ENCODE measurements at regions not wholly inside any gene's neighbourhood (a gene's known extent, or its start where the extent isn't known, plus 50 kb on each side); places are given as distances from the start of the nearest gene placed in this dataset.
A peak's percentile ranks its signal among the peaks of the same experiment; 100 is the strongest.

- Histone ChIP-seq H3K36me3 (ENCODE audit: low read depth) (no peaks in the 10 kb centered on the region), H3K27me3 (ENCODE audit: insufficient read depth, poor library complexity, severe bottlenecking) (no peaks in the 10 kb centered on the region), H3K9me3 (ENCODE audit: severe bottlenecking) (no peaks in the 10 kb centered on the region), H3K27ac (ENCODE audit: poor library complexity, severe bottlenecking) (no peak overlapping the region), H3K4me3 (ENCODE audit: severe bottlenecking) (no peak overlapping the region), H3K4me1 (ENCODE audit: insufficient read depth, poor library complexity, severe bottlenecking) (no peaks in the 10 kb centered on the region)
- DNase-seq (ENCODE audit: low spot score) (no peak), ATAC-seq (ENCODE audit: low read depth) (peak; percentile 23; the same call in 1 of the 3 replicates)
- TF ChIP-seq CTCF (IDR thresholded peaks at IDR 0.05; ENCODE audit: poor library complexity, severe bottlenecking) = no peak
Observed at GRCh38 chr5:159412284-159413046, 82.2 kb upstream of the IL12B start.

- DNase-seq (ENCODE audit: low spot score) = no peak
- no peaks in the 10 kb centered on the region for H3K27me3 ChIP-seq (ENCODE audit: insufficient read depth, poor library complexity, severe bottlenecking)
- no peaks in the 10 kb centered on the region for H3K4me1 ChIP-seq (ENCODE audit: insufficient read depth, poor library complexity, severe bottlenecking)
- H3K9me3 ChIP-seq (ENCODE audit: severe bottlenecking) = no peaks in the 10 kb centered on the region
- TF ChIP-seq CTCF (IDR thresholded peaks at IDR 0.05; ENCODE audit: poor library complexity, severe bottlenecking) = no peak
- no peak for ATAC-seq (ENCODE audit: low read depth)
- no peak overlapping the region for H3K4me3 ChIP-seq (ENCODE audit: severe bottlenecking)
- H3K36me3 ChIP-seq (ENCODE audit: low read depth) = no peaks in the 10 kb centered on the region
- no peak overlapping the region for H3K27ac ChIP-seq (ENCODE audit: poor library complexity, severe bottlenecking)
Observed at GRCh38 chr5:159414021-159414420, 83.7 kb upstream of the IL12B start.

- Histone ChIP-seq H3K4me3 (ENCODE audit: severe bottlenecking) (no peak overlapping the region), H3K9me3 (ENCODE audit: severe bottlenecking) (no peaks in the 10 kb centered on the region), H3K27ac (ENCODE audit: poor library complexity, severe bottlenecking) (no peak overlapping the region), H3K36me3 (ENCODE audit: low read depth) (no peaks in the 10 kb centered on the region), H3K27me3 (ENCODE audit: insufficient read depth, poor library complexity, severe bottlenecking) (no peaks in the 10 kb centered on the region), H3K4me1 (ENCODE audit: insufficient read depth, poor library complexity, severe bottlenecking) (no peaks in the 10 kb centered on the region)
- DNase-seq (ENCODE audit: low spot score) (no peak), ATAC-seq (ENCODE audit: low read depth) (no peak)
- TF ChIP-seq CTCF (IDR thresholded peaks at IDR 0.05; ENCODE audit: poor library complexity, severe bottlenecking) = no peak
Observed at GRCh38 chr5:159415301-159415937, 85.1 kb upstream of the IL12B start.

- no peak for ATAC-seq (ENCODE audit: low read depth)
- H3K9me3 ChIP-seq (ENCODE audit: severe bottlenecking) = no peaks in the 10 kb centered on the region
Observed at GRCh38 chr5:159416438-159416837, 86.2 kb upstream of the IL12B start.

More at GRCh38 chr5:159416438-159416837, 86.2 kb upstream of the IL12B start:
- no peaks in the 10 kb centered on the region for H3K36me3 ChIP-seq (ENCODE audit: low read depth)
- H3K4me3 ChIP-seq (ENCODE audit: severe bottlenecking) = no peak overlapping the region
- H3K4me1 ChIP-seq (ENCODE audit: insufficient read depth, poor library complexity, severe bottlenecking) = no peaks in the 10 kb centered on the region
- H3K27me3 ChIP-seq (ENCODE audit: insufficient read depth, poor library complexity, severe bottlenecking) = no peaks in the 10 kb centered on the region
- DNase-seq (ENCODE audit: low spot score) = no peak
- no peak overlapping the region for H3K27ac ChIP-seq (ENCODE audit: poor library complexity, severe bottlenecking)
- TF ChIP-seq CTCF (IDR thresholded peaks at IDR 0.05; ENCODE audit: poor library complexity, severe bottlenecking) = no peak
